Loucy (cell line): ENCODE measurements at regions not wholly inside any gene's neighbourhood (a gene's known extent, or its start where the extent isn't known, plus 50 kb on each side); places are given as distances from the start of the nearest gene placed in this dataset.

Experiments
- CTCF ChIP-seq: fragments of 200-600 bp; sonication (generic); conservative IDR thresholded peaks from 2 replicates; pipeline ENCODE4 v1.5.1; 2014; ENCODE audit warnings: mild to moderate bottlenecking, antibody characterized with exemption, low read length
- EZH2phosphoT487 ChIP-seq: fragments of 200-600 bp; IDR thresholded peaks from 2 replicates; pipeline ENCODE4 v1.6.1; 2018; ENCODE audit warnings: antibody characterized with exemption, mild to moderate bottlenecking, moderate library complexity, borderline replicate concordance

GRCh38 chr20:60565551-60565950 is 607.3 kb downstream of the CDH26 start:
- TF ChIP-seq CTCF = no peak
- no peak for TF ChIP-seq EZH2phosphoT487
